IPS-11a (cell line): ENCODE measurements at regions not wholly inside any gene's neighbourhood (a gene's known extent, or its start where the extent isn't known, plus 50 kb on each side); places are given as distances from the start of the nearest gene placed in this dataset.
"Not testable (repeated sequence)": the region's sequence is repeated elsewhere in the genome, so short reads cannot be mapped to it uniquely, and the experiment has no call there.

Source experiments
- H3K4me3 ChIP-seq: one replicate; pipeline ENCODE4 v1.5.1; 2013; ENCODE audit warnings: low read depth, low read length, control low read depth

GRCh38 chr14:39628087-39628486 lies 195.9 kb upstream of the FBXO33 start:
- H3K4me3 ChIP-seq: no peak overlapping the region

DNA sequence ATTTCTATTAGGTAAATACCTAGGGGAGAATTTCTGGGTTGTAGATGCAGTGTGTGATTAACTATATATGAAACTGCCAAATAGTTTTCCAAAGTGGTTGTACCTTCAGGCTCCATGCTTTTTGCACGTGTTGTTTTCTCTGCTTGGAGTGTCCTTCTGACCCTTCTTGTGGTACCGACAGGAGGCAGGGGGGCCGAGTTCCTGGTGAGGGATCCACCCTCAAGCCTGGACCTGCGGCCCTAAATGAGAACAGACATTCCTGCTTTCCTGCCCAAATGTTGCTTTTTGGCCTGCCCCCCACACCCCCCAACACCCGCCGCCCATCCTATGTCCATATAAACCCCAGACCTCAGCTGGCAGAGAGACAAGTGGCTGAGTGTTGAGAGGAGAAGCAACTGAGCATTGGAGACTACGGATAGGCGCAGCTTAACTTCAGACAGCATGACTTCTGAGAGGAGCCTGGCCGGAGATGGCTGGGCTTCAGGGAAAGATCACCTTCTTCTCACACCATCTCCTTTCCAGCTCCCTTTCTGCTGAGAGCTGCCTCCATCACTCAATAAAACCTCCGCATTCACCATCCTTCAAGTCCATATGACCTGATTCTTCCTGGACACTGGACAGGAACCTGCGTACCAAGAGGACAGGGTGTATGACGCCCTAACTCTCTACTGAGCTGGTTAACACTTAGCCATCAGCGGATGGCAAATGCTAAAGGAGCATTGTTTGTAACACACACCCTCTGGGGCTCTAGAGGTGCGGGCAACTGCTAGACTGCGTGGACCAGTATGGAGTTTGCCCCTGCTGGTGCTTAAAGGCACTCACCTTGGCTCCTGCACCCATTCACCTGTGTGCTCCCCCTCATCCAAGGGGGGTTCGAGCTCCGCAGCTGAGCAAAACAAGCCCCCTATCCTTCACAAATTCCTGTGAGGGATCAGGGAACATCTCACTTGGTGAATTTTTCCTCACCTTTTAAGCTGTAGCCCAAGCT lies 194.7 kb upstream of the FBXO33 start:
- no peak overlapping the region for H3K4me3 ChIP-seq

GRCh38 chr14:39621678-39622077 lies 189.4 kb upstream of the FBXO33 start:
- no peak overlapping the region for H3K4me3 ChIP-seq

GRCh38 chr14:39621223-39621622 lies 189.0 kb upstream of the FBXO33 start:
- H3K4me3 ChIP-seq: no peak overlapping the region

- H3K4me3 ChIP-seq: no peak overlapping the region
These were observed 185.3 kb upstream of the FBXO33 start for GRCh38 chr14:39617537-39617936.

- H3K4me3 ChIP-seq: no peak overlapping the region
These were observed 183.1 kb upstream of the FBXO33 start for GRCh38 chr14:39615352-39615751.

GRCh38 chr14:39614297-39614923 lies 182.2 kb upstream of the FBXO33 start:
- no peak overlapping the region for H3K4me3 ChIP-seq

GRCh38 chr14:39609119-39609518 lies 176.9 kb upstream of the FBXO33 start:
- no peak overlapping the region for H3K4me3 ChIP-seq

- no peak overlapping the region for H3K4me3 ChIP-seq
These were observed 175.7 kb upstream of the FBXO33 start for GRCh38 chr14:39607978-39608377.

DNA sequence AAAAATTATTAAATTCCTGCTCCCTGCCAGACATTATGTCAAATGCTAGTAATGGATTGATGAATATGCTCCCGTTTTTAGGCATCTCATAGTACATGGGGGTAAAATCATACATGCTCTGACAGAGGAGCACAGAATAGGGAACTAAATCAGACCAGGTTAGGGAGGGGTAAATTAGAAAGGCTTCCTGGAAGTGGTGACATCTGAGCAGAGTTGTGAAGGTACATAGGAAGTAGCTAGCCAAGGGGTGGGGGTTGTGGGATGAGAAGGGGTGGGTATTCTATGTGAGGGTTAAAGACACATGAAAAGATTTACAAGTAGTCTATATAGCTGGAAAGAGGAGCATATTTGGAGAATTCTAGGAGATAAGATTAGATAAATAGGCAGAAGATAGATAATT lies 171.7 kb upstream of the FBXO33 start:
- H3K4me3 ChIP-seq: no peak overlapping the region

GRCh38 chr14:39593377-39593776 lies 161.1 kb upstream of the FBXO33 start:
- H3K4me3 ChIP-seq: no peak overlapping the region

- H3K4me3 ChIP-seq: no peak overlapping the region
These were observed 160.0 kb upstream of the FBXO33 start for GRCh38 chr14:39592116-39592789.

DNA sequence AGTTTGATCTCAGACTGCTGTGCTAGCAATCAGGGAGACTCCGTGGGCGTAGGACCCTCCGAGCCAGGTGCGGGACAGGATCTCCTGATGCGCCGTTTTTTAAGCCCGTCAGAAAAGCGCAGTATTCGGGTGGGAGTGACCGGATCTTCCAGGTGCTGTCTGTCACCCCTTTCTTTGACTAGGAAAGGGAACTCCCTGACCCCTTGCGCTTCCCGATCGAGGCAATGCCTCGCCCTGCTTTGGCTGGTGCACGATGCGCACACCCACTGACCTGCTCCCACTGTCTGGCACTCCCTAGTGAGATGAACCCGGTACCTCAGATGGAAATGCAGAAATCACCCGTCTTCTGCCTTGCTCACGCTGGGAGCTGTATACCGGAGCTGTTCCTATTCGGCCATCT lies 157.6 kb upstream of the FBXO33 start:
- not testable (repeated sequence) for H3K4me3 ChIP-seq

GRCh38 chr14:39582028-39582654 lies 149.9 kb upstream of the FBXO33 start:
- no peak overlapping the region for H3K4me3 ChIP-seq

DNA sequence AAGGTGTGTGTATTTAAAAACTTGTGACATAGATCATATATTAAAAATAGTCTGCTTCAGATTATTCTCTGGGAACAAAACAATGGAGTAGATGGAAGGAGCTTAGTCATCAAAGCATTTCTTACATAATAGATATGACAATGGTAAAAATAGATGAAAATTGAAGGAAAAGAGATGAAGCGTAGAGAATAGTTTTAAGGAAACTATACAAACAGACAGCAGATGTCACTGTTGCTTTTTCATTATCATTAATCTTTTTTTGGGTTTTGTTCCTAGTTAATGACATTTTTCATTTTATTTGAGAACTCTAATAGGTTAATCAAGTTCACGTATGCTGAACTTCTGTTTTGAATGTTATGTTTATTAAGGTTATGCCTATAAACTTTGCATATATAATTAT lies 149.2 kb upstream of the FBXO33 start:
- no peak overlapping the region for H3K4me3 ChIP-seq

DNA sequence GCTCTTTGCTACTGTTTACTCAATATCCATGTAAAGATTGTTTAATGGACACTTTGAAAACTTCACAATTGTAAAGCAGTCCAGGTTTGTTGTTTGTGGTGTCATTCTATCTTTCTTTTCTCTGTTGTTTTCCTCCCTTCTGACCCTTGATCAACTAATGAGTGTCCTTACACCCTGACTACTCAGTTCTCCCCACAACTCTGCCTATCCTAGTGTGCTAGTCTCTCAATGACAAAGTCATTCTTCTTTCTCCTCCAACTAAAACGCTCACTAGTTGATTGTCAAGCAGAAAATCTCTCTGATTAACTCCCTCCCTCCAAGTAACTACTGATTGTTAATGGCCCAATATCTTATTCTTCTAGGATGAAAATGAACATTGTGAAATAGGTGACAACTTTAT lies 148.5 kb upstream of the FBXO33 start:
- H3K4me3 ChIP-seq: no peak overlapping the region

GRCh38 chr14:39576736-39577135 lies 144.5 kb upstream of the FBXO33 start:
- H3K4me3 ChIP-seq: no peak overlapping the region

DNA sequence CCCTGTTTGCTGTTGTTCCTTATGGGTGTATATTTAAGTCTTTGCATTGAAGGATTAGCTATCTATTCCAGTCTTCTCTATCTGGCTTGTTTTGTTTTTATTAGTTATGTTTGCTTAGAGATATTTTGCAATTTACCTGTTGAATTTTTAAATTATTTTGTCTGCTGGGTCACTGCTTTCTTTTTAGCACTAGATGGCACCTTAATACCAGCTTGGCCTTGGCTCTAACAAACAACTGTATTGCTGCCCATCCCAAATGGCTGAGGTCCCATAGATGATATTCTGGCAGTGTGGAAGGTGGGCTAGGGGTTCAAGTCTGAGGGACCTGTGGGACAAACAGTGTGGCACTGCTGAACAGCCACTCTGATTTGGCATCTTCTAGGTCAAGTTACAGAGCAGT lies 144.0 kb upstream of the FBXO33 start:
- no peak overlapping the region for H3K4me3 ChIP-seq

DNA sequence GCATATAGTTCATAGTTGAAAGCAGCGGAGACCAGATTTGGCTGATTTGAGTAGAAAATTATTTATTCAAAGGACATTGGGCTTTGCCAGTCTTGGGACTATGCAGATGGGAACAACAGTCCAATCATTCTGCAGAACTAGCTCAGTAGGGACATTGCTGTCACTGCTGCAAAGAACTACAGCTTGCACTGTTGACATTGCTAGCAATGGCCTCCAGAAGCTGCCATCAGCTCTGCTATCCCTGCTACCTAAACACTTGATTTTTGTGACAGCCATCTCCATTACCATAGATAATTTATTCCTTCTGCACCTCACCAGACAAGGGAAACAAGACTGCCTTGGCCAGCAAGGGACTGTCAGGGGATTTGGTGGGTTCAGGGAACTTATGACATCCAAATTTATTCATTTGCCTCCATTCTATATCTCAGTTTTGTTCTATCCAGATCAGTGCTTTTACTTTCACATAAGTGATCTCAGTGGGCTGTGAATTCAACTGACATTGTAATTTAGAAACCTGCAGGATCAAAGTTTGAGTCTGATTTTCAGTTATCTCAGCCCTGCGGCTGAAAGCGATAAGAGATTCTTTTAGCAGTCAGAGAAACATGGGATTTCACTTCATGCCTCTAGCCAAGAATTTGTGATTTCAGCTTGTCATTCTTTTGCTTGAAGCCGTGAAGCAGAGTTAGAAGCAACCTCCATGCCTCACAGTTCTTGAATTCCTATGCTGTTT lies 136.7 kb upstream of the FBXO33 start:
- no peak overlapping the region for H3K4me3 ChIP-seq

DNA sequence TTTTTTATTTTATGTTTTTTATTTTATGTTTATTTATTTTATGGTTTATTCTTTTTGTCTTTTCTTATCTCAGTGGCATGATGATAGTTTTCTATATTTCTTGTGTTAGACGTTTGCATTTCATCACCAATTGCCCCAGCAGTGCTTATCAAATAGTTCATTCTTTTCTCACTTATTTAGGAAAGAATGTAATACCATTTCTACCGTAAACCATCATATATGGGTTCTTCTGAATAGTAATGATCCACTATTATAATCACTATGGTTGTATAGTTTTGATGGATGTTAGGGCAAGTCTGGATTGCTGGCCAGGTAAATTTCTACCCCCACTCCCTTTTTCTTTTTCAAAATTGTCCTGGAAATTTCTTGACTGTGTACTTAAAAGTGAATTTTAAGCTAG lies 134.6 kb upstream of the FBXO33 start:
- no peak overlapping the region for H3K4me3 ChIP-seq

DNA sequence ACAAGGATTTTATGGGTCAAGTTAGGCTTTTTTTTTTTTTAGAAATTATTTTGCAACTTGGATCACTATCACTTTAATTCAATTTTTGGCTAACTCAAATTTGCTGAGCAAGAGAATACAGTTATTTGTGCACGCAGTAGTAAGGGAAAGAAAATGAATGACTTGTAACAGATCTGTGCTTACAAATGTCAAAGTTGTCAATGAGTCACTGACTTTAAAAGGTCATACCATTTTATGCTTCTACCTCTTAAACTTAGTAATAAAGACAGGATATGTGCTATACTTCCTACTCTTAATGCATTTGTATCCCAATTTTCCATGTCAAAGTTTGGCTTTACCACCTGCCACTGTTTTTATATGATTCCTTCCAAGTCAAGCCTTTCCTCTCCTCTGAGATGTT lies 131.1 kb upstream of the FBXO33 start:
- no peak overlapping the region for H3K4me3 ChIP-seq
